Peyer's patch (tissue), 4 donors: ENCODE measurements at regions not wholly inside any gene's neighbourhood (a gene's known extent, or its start where the extent isn't known, plus 50 kb on each side); places are given as distances from the start of the nearest gene placed in this dataset.

Experiments used
- DNase-seq, 3 donors: peaks; one replicate each; pipeline ENCODE4 v3.0.0-alpha.2; 2017 to 2019
- H3K27ac ChIP-seq, 4 donors: fragments of 200-600 bp; sonication (generic); one replicate each; pipeline ENCODE4 v1.5.1; 2016 to 2019
- H3K27me3 ChIP-seq, 2 donors: fragments of 200-600 bp; sonication (generic); one replicate each; pipeline ENCODE4 v1.5.1; 2019
- H3K36me3 ChIP-seq, 3 donors: fragments of 200-600 bp; sonication (generic); one replicate each; pipeline ENCODE4 v1.5.1; 2016 to 2019
- H3K4me1 ChIP-seq, 4 donors: fragments of 200-600 bp; sonication (generic); one replicate each; pipeline ENCODE4 v1.5.1; 2016 to 2019
- H3K4me3 ChIP-seq, 4 donors: fragments of 200-600 bp; sonication (generic); 1 replicate in 3 of 4; 2 replicates in 1 of 4; pipeline ENCODE4 v1.5.1; 2016 to 2019; ENCODE audit warnings: mild to moderate bottlenecking in 1 of 4
- H3K9me3 ChIP-seq, 4 donors: fragments of 200-600 bp; sonication (generic); one replicate each; pipeline ENCODE4 v1.5.1; 2016 to 2019; ENCODE audit warnings: mild to moderate bottlenecking in 1 of 4
- CTCF ChIP-seq, 6 experiments: fragments of 450-650 bp in 4 of 6; fragments of 200-600 bp in 2 of 6; sonication (generic) in 1 of 6; IDR thresholded peaks; one replicate each; pipeline ENCODE4 v1.5.1; 2017 to 2019; ENCODE audit warnings: antibody characterized with exemption in 6 of 6, mild to moderate bottlenecking in 3 of 6, moderate library complexity in 1 of 6
- POLR2A ChIP-seq, 2 donors: fragments of 450-650 bp; IDR thresholded peaks; one replicate each; pipeline ENCODE4 v1.5.1; 2017; ENCODE audit warnings: antibody characterized with exemption in 2 of 2, mild to moderate bottlenecking in 2 of 2, moderate library complexity in 2 of 2

- no peak for TF ChIP-seq POLR2A (IDR thresholded peaks at IDR 0.05)
- no peak for TF ChIP-seq CTCF (IDR thresholded peaks at IDR 0.05)
- Histone ChIP-seq H3K36me3 (no peaks in the 10 kb centered on the region), H3K27ac (no peak overlapping the region), H3K4me1 (no peaks in the 10 kb centered on the region), H3K9me3 (no peaks in the 10 kb centered on the region), H3K4me3 (no peak overlapping the region), H3K27me3 (no peaks in the 10 kb centered on the region)
- DNase-seq, result no peak
Measured at GRCh38 chr4:156607478-156607857, 364.1 kb downstream of the PDGFC start.

- no peak overlapping the region for H3K27ac ChIP-seq
Measured at GRCh38 chr4:156606554-156607477, 364.8 kb downstream of the PDGFC start.

GRCh38 chr4:156598138-156598681 is 373.4 kb downstream of the PDGFC start:
- Histone ChIP-seq H3K36me3 (no peaks in the 10 kb centered on the region), H3K4me3 (peak overlapping the region in 1 of 4 donors; percentile 6), H3K27ac (no peak overlapping the region), H3K9me3 (no peaks in the 10 kb centered on the region), H3K4me1 (no peaks in the 10 kb centered on the region), H3K27me3 (no peaks in the 10 kb centered on the region)
- no peak for TF ChIP-seq POLR2A (IDR thresholded peaks at IDR 0.05)
- TF ChIP-seq CTCF (IDR thresholded peaks at IDR 0.05), result no peak
- DNase-seq, result no peak

More at GRCh38 chr4:156606554-156607477, 364.8 kb downstream of the PDGFC start:
- H3K4me3 ChIP-seq, result no peak overlapping the region
- H3K27me3 ChIP-seq, result no peaks in the 10 kb centered on the region
- TF ChIP-seq CTCF (IDR thresholded peaks at IDR 0.05) (no peak), POLR2A (IDR thresholded peaks at IDR 0.05) (no peak)
- H3K36me3 ChIP-seq, result no peaks in the 10 kb centered on the region
- H3K9me3 ChIP-seq, result no peaks in the 10 kb centered on the region
- no peak for DNase-seq
- no peaks in the 10 kb centered on the region for H3K4me1 ChIP-seq

GRCh38 chr4:156596706-156597329 is 374.8 kb downstream of the PDGFC start:
- no peak overlapping the region for H3K27ac ChIP-seq
- TF ChIP-seq POLR2A (IDR thresholded peaks at IDR 0.05) (no peak), CTCF (IDR thresholded peaks at IDR 0.05) (no peak)
- DNase-seq, result no peak

GRCh38 chr4:156596026-156596425 is 375.6 kb downstream of the PDGFC start:
- H3K36me3 ChIP-seq, result no peaks in the 10 kb centered on the region
- no peak for DNase-seq
- no peaks in the 10 kb centered on the region for H3K4me1 ChIP-seq
- no peaks in the 10 kb centered on the region for H3K9me3 ChIP-seq
- no peak overlapping the region for H3K4me3 ChIP-seq
- TF ChIP-seq POLR2A (IDR thresholded peaks at IDR 0.05), result no peak
- TF ChIP-seq CTCF (IDR thresholded peaks at IDR 0.05), result no peak
- no peak overlapping the region for H3K27ac ChIP-seq
- no peaks in the 10 kb centered on the region for H3K27me3 ChIP-seq

More at GRCh38 chr4:156596706-156597329, 374.8 kb downstream of the PDGFC start:
- H3K9me3 ChIP-seq, result no peaks in the 10 kb centered on the region
- no peaks in the 10 kb centered on the region for H3K4me1 ChIP-seq
- no peaks in the 10 kb centered on the region for H3K27me3 ChIP-seq
- no peak overlapping the region for H3K4me3 ChIP-seq
- no peaks in the 10 kb centered on the region for H3K36me3 ChIP-seq
